ENCODE measurements at regions not wholly inside any gene's neighbourhood (a gene's known extent, or its start where the extent isn't known, plus 50 kb on each side); places are given as distances from the start of the nearest gene placed in this dataset.

DNA sequence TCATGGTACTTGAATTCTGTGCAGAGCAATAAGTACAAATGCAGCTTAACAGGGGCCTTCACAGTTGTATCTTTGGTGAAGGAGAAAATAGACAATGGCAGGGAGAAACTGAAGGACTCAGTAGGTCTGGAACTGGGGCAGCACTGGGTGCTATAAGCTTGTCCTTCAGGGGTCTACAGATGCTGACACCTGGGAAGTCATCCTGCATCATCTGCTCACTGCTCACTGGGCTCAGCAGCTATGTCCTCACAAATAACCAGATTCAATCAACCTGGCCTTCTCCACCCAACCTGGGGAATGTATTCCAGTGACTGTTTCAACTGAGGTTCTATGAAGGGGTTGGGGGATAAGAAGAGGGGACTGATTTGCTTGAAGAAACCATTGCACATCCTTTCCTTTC is 117.0 kb downstream of the ZNF280B start:
- no peak for DNase-seq (ENCODE audit: low read depth)
- no peaks in the 10 kb centered on the region for H3K36me3 ChIP-seq (ENCODE audit: control insufficient read depth, insufficient read depth, low read length)
- TF ChIP-seq, protein P1, sequence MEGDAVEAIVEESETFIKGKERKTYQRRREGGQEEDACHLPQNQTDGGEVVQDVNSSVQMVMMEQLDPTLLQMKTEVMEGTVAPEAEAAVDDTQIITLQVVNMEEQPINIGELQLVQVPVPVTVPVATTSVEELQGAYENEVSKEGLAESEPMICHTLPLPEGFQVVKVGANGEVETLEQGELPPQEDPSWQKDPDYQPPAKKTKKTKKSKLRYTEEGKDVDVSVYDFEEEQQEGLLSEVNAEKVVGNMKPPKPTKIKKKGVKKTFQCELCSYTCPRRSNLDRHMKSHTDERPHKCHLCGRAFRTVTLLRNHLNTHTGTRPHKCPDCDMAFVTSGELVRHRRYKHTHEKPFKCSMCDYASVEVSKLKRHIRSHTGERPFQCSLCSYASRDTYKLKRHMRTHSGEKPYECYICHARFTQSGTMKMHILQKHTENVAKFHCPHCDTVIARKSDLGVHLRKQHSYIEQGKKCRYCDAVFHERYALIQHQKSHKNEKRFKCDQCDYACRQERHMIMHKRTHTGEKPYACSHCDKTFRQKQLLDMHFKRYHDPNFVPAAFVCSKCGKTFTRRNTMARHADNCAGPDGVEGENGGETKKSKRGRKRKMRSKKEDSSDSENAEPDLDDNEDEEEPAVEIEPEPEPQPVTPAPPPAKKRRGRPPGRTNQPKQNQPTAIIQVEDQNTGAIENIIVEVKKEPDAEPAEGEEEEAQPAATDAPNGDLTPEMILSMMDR (IDR thresholded peaks at IDR 0.05; ENCODE audit: insufficient read depth, low read length, poor library complexity, severe bottlenecking): no peak
- H3K4me3 ChIP-seq (ENCODE audit: low read depth, low read length): no peak overlapping the region
- no peaks in the 10 kb centered on the region for H3K27me3 ChIP-seq (ENCODE audit: control insufficient read depth, insufficient read depth, low read length)

- Histone ChIP-seq H3K4me3 (ENCODE audit: low read depth, low read length) (no peak overlapping the region), H3K36me3 (ENCODE audit: control insufficient read depth, insufficient read depth, low read length) (no peaks in the 10 kb centered on the region), H3K27me3 (ENCODE audit: control insufficient read depth, insufficient read depth, low read length) (no peaks in the 10 kb centered on the region)
- TF ChIP-seq, protein P1 (IDR thresholded peaks at IDR 0.05; ENCODE audit: insufficient read depth, low read length, poor library complexity, severe bottlenecking): no peak
- DNase-seq (ENCODE audit: low read depth): no peak
These were observed 116.4 kb downstream of the ZNF280B start for GRCh38 chr22:22392131-22392530.

DNA sequence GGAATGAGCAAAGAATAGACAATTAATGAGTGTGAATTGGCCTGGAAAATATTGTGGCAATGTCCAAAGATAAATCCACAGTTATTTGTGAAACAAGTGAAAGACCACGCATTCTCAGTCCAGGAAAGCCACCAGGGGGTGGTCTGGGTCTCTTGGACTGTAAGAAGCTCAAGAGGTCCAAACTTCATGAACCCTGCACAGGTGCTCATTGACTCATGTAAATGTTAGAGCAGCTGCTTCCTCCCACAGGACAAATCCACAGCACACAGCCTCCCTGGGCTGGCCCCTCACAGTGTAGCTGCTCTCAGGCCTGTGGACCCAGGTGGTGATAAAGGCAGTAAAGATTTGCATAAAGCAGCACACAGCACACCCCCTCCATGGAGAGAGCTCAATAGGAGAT is 114.0 kb downstream of the ZNF280B start:
- TF ChIP-seq, protein P1 (IDR thresholded peaks at IDR 0.05; ENCODE audit: insufficient read depth, low read length, poor library complexity, severe bottlenecking): no peak
- H3K4me3 ChIP-seq (ENCODE audit: low read depth, low read length): no peak overlapping the region
- no peak for DNase-seq (ENCODE audit: low read depth)
- H3K27me3 ChIP-seq (ENCODE audit: control insufficient read depth, insufficient read depth, low read length): no peaks in the 10 kb centered on the region
- H3K36me3 ChIP-seq (ENCODE audit: control insufficient read depth, insufficient read depth, low read length): no peaks in the 10 kb centered on the region

DNA sequence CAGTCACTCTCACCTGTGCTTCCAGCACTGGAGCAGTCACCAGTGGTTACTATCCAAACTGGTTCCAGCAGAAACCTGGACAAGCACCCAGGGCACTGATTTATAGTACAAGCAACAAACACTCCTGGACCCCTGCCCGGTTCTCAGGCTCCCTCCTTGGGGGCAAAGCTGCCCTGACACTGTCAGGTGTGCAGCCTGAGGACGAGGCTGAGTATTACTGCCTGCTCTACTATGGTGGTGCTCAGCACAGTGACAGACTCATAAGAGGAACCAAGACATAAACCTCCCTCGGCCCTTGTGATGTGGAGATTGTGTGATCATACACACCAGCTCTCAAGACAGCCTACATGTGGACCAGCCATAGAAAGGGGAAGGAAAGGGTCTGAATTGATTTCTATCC is 113.3 kb downstream of the ZNF280B start:
- TF ChIP-seq, protein P1 (IDR thresholded peaks at IDR 0.05; ENCODE audit: insufficient read depth, low read length, poor library complexity, severe bottlenecking): no peak
- Histone ChIP-seq H3K36me3 (ENCODE audit: control insufficient read depth, insufficient read depth, low read length) (no peaks in the 10 kb centered on the region), H3K4me3 (ENCODE audit: low read depth, low read length) (no peak overlapping the region), H3K27me3 (ENCODE audit: control insufficient read depth, insufficient read depth, low read length) (no peaks in the 10 kb centered on the region)
- DNase-seq (ENCODE audit: low read depth): no peak

DNA sequence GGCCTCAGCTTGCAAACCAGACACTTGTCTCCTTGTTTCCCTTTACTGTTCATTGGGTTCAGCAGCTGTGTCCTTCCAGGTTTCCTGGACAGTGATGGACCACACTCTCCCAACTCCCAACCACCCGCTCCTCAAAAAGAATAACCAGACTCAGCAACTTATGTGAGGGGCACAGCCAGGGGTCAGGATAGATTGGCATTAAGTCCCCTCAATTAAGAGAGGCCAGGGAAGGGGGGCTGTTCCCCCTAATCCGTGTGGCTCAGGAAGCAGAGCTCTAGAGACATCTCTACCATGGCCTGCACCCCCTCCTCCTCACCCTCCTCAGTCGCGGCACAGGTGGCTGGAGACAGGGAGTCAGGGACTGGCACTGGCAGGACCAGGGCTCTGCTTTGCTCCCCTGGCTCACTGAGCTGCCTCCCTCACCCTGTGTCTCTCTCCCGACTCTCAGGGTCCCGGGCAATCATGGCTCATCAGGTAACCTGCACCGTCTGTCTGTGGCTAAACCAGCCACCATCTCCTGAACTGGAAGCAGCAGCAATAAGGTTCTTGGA is 111.7 kb downstream of the ZNF280B start:
- H3K27me3 ChIP-seq (ENCODE audit: control insufficient read depth, insufficient read depth, low read length): no peaks in the 10 kb centered on the region
- TF ChIP-seq, protein P1 (IDR thresholded peaks at IDR 0.05; ENCODE audit: insufficient read depth, low read length, poor library complexity, severe bottlenecking): no peak
- H3K36me3 ChIP-seq (ENCODE audit: control insufficient read depth, insufficient read depth, low read length): no peaks in the 10 kb centered on the region
- no peak for DNase-seq (ENCODE audit: low read depth)
- H3K4me3 ChIP-seq (ENCODE audit: low read depth, low read length): no peak overlapping the region

GRCh38 chr22:22397292-22397870 is 111.2 kb downstream of the ZNF280B start:
- peak; percentile 18 for DNase-seq (ENCODE audit: low read depth)
- no peak overlapping the region for H3K4me3 ChIP-seq (ENCODE audit: low read depth, low read length)
- H3K27me3 ChIP-seq (ENCODE audit: control insufficient read depth, insufficient read depth, low read length): no peaks in the 10 kb centered on the region
- no peaks in the 10 kb centered on the region for H3K36me3 ChIP-seq (ENCODE audit: control insufficient read depth, insufficient read depth, low read length)
- TF ChIP-seq, protein P1 (IDR thresholded peaks at IDR 0.05; ENCODE audit: insufficient read depth, low read length, poor library complexity, severe bottlenecking): peak; percentile 3

Measured in kidney epithelial cell (primary cell).